Stomach (tissue), 8 donors: ENCODE measurements at regions not wholly inside any gene's neighbourhood (a gene's known extent, or its start where the extent isn't known, plus 50 kb on each side); places are given as distances from the start of the nearest gene placed in this dataset.

Experiments
- DNase-seq, 2 donors: peaks; one replicate each; pipeline versions ENCODE4 v3.0.0 to v3.0.0-alpha.2; 2013 to 2019
- H3K27ac ChIP-seq, 5 donors: fragments of 200-600 bp in 4 of 5; sonication (generic) in 4 of 5; one replicate each; pipeline ENCODE4 v1.5.1; 2013 to 2019; ENCODE audit warnings: mild to moderate bottlenecking in 1 of 5, moderate library complexity in 1 of 5
- H3K27me3 ChIP-seq, 3 donors: fragments of 200-600 bp; sonication (generic); one replicate each; pipeline ENCODE4 v1.5.1; 2017 to 2019; ENCODE audit warnings: mixed run types in 1 of 3
- H3K36me3 ChIP-seq, 4 donors: fragments of 200-600 bp; sonication (generic); 1 replicate in 3 of 4; 2 replicates in 1 of 4; pipeline ENCODE4 v1.5.1; 2016 to 2019
- H3K4me1 ChIP-seq, 4 donors: fragments of 200-600 bp; sonication (generic); one replicate each; pipeline ENCODE4 v1.5.1; 2016 to 2019
- H3K4me3 ChIP-seq, 4 donors: fragments of 200-600 bp; sonication (generic) in 3 of 4; one replicate each; pipeline ENCODE4 v1.5.1; 2016 to 2019; ENCODE audit warnings: mild to moderate bottlenecking in 1 of 4
- H3K9me3 ChIP-seq, 4 donors: fragments of 200-600 bp; sonication (generic); one replicate each; pipeline ENCODE4 v1.5.1; 2016 to 2019
- CTCF ChIP-seq, 7 experiments: fragments of 450-650 bp in 4 of 7; fragments of 200-600 bp in 3 of 7; sonication (generic) in 3 of 7; IDR thresholded peaks; one replicate each; pipeline ENCODE4 v1.5.1; 2016 to 2019; ENCODE audit warnings: antibody characterized with exemption in 7 of 7, control low read depth in 2 of 7, mild to moderate bottlenecking in 1 of 7
- EP300 ChIP-seq: sonication (generic); formaldehyde crosslinking; IDR thresholded peaks from one replicate; pipeline ENCODE4 v1.6.1; 2017; ENCODE audit warnings: antibody characterized with exemption
- POLR2A ChIP-seq, 4 donors: fragments of 450-650 bp; IDR thresholded peaks; one replicate each; pipeline ENCODE4 v1.6.1; 2016; ENCODE audit warnings: antibody characterized with exemption in 4 of 4, control low read depth in 2 of 4, mild to moderate bottlenecking in 1 of 4, moderate library complexity in 1 of 4
- POLR2AphosphoS5 ChIP-seq, 3 donors: sonication (generic); formaldehyde crosslinking; IDR thresholded peaks; one replicate each; pipeline ENCODE4 v1.6.1; 2016; ENCODE audit warnings: antibody characterized with exemption in 3 of 3
- WGBS, 5 donors: extraction: QIAGEN DNeasy Blood & Tissue Kit in 3 of 5; methylation state at CpG; one replicate each; pipeline versions ENCODE4 v1.1.5 to v1.1.7; 2013 to 2018; 5-methylcytosine and 5-hydroxymethylcytosine counted together
- intact Hi-C: fragments of 100-400 bp; cut with DNase I; formaldehyde crosslinking; loops from one replicate; pipeline ENCODE4 v1.15.1; 2023; ENCODE audit warnings: low total_unique reads
- donor health status: healthy with polysubstance abuse.
- donor health status: Bipolar disorder and iron deficiency.
- donor health status: healthy.

- no peak for DNase-seq
- H3K4me3 ChIP-seq, result no peak overlapping the region
- intact Hi-C loops, result no loop called here
- no peaks in the 10 kb centered on the region for H3K4me1 ChIP-seq
- H3K9me3 ChIP-seq, result no peaks in the 10 kb centered on the region
- no peak for TF ChIP-seq EP300
- no peak for TF ChIP-seq POLR2A (IDR thresholded peaks at IDR 0.05)
- TF ChIP-seq CTCF (IDR thresholded peaks at IDR 0.05), result no peak
- no peaks in the 10 kb centered on the region for H3K36me3 ChIP-seq
- H3K27ac ChIP-seq, result no peak overlapping the region
- H3K27me3 ChIP-seq, result no peaks in the 10 kb centered on the region
Observed at GRCh38 chr3:153903430-153903829, 217.8 kb upstream of the ARHGEF26 start.

- Histone ChIP-seq H3K27ac (no peak overlapping the region), H3K27me3 (no peaks in the 10 kb centered on the region), H3K4me1 (no peaks in the 10 kb centered on the region), H3K4me3 (no peak overlapping the region), H3K9me3 (no peaks in the 10 kb centered on the region), H3K36me3 (no peaks in the 10 kb centered on the region)
- TF ChIP-seq CTCF (IDR thresholded peaks at IDR 0.05) (no peak), POLR2A (IDR thresholded peaks at IDR 0.05) (no peak), POLR2AphosphoS5 (IDR thresholded peaks at IDR 0.05) (no peak), EP300 (no peak)
- 25 to 56% (median 44%) methylated on average over 2 of the region's 2 CpGs for WGBS, 5 donors
- intact Hi-C loops, result no loop called here
- no peak for DNase-seq
Observed at GRCh38 chr3:153906366-153906765, 214.8 kb upstream of the ARHGEF26 start.

GRCh38 chr3:153910387-153910786 lies 210.8 kb upstream of the ARHGEF26 start:
- intact Hi-C loops, result no loop called here
- no peaks in the 10 kb centered on the region for H3K27me3 ChIP-seq
- WGBS, 5 donors, result 39 to 71% (median 63%) methylated on average over 1 of the region's 1 CpG
- no peaks in the 10 kb centered on the region for H3K9me3 ChIP-seq
- TF ChIP-seq POLR2A (IDR thresholded peaks at IDR 0.05) (no peak), POLR2AphosphoS5 (IDR thresholded peaks at IDR 0.05) (no peak)
- H3K27ac ChIP-seq, result no peak overlapping the region
- no peaks in the 10 kb centered on the region for H3K36me3 ChIP-seq
- DNase-seq, result no peak
- H3K4me1 ChIP-seq, result no peaks in the 10 kb centered on the region
- H3K4me3 ChIP-seq, result no peak overlapping the region

GRCh38 chr3:153911116-153911515 lies 210.1 kb upstream of the ARHGEF26 start:
- Histone ChIP-seq H3K4me3 (no peak overlapping the region), H3K9me3 (no peaks in the 10 kb centered on the region), H3K27me3 (no peaks in the 10 kb centered on the region), H3K36me3 (no peaks in the 10 kb centered on the region), H3K27ac (no peak overlapping the region), H3K4me1 (no peaks in the 10 kb centered on the region)
- no peak for DNase-seq
- TF ChIP-seq EP300, result no peak
- no peak for TF ChIP-seq CTCF (IDR thresholded peaks at IDR 0.05)
- TF ChIP-seq POLR2A (IDR thresholded peaks at IDR 0.05), result no peak
- TF ChIP-seq POLR2AphosphoS5 (IDR thresholded peaks at IDR 0.05), result no peak
- intact Hi-C loops, result no loop called here
- 91 to 98% (median 96%) methylated on average over 2 of the region's 2 CpGs for WGBS, 5 donors

GRCh38 chr3:153919773-153920172 lies 201.4 kb upstream of the ARHGEF26 start:
- intact Hi-C loops, result no loop called here
- no peak for DNase-seq
- Histone ChIP-seq H3K4me1 (no peaks in the 10 kb centered on the region), H3K4me3 (no peak overlapping the region), H3K27ac (no peak overlapping the region), H3K36me3 (no peaks in the 10 kb centered on the region), H3K27me3 (no peaks in the 10 kb centered on the region), H3K9me3 (peaks cover 0 to 9% (median 5%) of the 10 kb centered on the region in 4 donors)
- no peak for TF ChIP-seq POLR2AphosphoS5 (IDR thresholded peaks at IDR 0.05)
- 80 to 98% (median 95%) methylated on average over 1 of the region's 1 CpG for WGBS, 5 donors

- Histone ChIP-seq H3K36me3 (no peaks in the 10 kb centered on the region), H3K9me3 (peaks cover 0 to 9% (median 5%) of the 10 kb centered on the region in 4 donors), H3K4me1 (no peaks in the 10 kb centered on the region), H3K27ac (no peak overlapping the region), H3K27me3 (no peaks in the 10 kb centered on the region), H3K4me3 (no peak overlapping the region)
- no peak for DNase-seq
- no peak for TF ChIP-seq EP300
- TF ChIP-seq CTCF (IDR thresholded peaks at IDR 0.05), result no peak
- no peak for TF ChIP-seq POLR2A (IDR thresholded peaks at IDR 0.05)
- TF ChIP-seq POLR2AphosphoS5 (IDR thresholded peaks at IDR 0.05), result no peak
- intact Hi-C loops, result no loop called here
Observed at GRCh38 chr3:153921826-153922225, 199.4 kb upstream of the ARHGEF26 start.
